Right hindlimb (tissue), 1 donor: ENCODE measurements at regions not wholly inside any gene's neighbourhood (a gene's known extent, or its start where the extent isn't known, plus 50 kb on each side); places are given as distances from the start of the nearest gene placed in this dataset.
"Not testable (repeated sequence)": the region's sequence is repeated elsewhere in the genome, so short reads cannot be mapped to it uniquely, and the experiment has no call there.

Source experiments
- DNase-seq: peaks from one replicate; pipeline ENCODE4 v3.0.0-alpha.2; 2018

DNA sequence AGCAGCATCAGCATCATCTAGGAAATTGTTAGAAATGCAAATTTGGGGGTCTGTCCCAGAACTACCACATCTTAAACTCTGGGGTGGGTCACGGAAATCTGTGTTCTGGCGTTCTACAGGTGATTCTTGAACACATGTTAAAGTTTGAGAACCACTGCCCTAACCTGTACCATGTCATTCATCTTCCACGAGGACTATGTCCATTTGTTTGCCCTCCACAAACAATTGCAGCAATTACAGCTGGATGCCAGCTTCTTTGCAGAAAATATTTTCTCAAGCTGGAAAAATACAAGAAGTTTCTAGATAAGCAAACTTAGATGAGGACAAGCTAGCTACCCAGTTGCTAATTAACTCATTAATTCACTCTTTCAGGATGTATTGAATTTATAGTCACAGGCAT, 54.1 kb downstream of the MAFB start:
- no peak for DNase-seq

DNA sequence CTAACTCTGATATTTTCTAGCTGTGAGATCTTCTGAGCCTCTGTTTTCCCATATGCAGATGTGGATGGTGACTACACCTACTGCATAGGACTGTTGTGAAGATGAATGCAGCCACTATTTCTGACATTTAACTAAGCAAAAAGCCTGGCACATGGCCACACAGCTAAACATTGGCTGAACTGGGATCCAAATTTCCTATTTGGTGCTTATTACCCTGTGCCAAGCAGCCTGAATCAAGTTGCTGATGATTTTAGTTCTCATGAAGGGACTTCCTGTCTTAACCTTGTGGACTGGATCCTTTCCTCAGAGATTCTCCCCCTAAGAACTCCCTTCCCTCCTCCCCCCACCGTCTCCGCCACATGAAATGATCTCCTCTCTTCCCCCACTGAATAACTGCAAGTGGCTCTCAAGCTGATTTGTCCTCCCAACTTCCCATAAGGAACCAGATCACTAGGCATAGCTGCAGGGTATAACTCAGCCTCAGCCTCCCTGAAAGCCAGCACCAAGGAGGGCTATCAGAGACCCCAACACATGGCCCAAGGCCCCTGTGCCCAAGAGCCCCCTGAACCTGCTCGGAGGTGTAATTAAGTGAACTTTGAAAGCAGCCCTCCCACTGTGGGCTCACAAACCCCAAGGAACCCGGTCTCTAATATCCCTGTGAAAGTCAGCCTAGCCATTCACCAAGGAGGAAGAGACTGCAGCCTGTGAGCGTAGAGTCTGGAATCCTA, 55.7 kb downstream of the MAFB start:
- DNase-seq, result no peak

DNA sequence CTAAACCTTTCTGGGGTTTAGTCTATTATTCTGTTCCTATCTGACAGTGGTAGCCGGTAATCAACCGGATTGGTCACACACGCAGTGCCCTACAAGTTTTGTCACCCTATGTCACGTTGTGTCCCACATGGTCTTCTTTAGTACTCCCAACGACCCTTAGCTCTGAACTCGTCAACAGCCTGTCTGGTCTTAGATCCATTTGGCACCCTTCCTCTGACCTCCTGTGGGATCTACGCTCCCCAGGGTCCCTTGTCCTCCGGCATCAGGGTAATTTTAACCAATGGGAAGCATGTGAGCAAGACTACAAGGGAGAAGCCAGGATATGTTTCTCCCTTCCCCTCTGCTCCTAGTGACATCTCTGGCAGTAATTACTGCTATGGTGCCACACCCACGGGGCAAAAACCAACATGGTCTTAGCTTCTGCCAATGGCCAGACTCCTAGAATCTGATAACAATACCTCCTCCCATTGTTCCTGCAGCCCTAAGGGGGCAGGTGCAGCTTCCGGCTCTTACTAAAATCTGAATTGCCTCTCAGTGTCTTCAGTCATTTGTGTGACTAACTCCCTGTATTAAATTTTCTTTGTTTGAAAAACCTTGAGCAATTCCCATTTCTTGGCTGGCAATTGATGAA, 56.6 kb downstream of the MAFB start:
- DNase-seq, result no peak

DNA sequence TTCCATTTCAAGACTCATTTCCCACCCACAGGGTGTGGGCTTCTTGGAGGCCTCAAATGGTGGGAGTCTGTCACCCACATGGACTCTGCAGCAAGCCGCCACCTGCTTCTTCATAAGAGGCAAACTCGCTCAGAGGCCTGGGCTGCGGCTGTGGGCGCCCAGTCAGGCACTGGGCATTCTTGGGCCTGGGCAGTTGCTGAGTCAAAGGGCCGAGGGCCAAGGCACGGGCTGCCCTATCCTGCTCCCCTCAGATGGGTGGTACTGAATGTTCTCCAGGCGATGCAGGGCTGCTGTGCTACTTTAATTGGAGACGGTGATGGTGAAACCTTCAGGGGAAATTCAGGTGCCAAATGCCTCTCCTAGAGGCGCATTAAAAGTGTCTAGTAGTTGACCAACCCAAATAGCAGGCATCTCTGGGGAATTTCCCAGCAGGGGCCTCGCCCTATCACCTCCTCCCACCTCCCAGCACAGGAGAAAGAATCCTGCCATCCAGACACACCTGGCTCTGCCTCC, 57.9 kb downstream of the MAFB start:
- no peak for DNase-seq

DNA sequence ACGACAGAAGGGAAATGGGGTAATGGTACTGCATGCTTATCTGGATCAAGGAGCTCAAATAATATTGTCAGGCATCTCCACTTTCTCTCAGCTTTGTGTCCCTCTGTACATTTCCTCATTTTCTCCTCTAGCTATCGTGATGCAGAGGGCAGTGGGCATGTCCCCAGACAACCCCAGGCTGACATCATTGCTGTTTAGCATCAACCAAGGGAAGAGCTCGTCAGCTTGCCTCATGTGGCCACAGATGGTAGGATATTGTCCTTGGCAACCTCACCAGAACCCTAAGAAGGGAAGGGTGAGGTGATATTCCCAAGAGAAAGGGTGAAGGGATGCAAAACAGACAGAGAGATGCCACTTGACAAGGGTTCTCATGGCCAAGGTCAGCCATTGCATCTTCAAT, 58.3 kb downstream of the MAFB start:
- no peak for DNase-seq

DNA sequence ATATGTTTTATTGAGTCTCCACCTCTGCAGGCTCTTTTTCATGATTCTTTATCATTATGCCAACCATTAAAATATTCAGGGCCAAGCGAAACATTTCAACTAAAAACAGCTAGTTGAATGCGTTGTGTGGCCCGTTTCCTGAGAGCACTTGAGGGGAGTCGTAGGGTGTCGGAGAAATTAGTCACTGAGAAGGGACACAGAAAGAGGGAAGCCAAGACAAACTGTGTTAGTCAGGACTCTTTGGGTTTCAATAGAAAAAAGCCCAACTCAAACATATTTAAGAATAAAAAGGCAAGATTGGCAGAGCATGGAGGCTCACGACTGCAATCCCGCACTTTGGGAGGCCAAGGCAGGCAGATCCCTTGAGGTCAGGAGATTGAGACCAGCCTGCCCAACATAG, 58.9 kb downstream of the MAFB start:
- no peak for DNase-seq

DNA sequence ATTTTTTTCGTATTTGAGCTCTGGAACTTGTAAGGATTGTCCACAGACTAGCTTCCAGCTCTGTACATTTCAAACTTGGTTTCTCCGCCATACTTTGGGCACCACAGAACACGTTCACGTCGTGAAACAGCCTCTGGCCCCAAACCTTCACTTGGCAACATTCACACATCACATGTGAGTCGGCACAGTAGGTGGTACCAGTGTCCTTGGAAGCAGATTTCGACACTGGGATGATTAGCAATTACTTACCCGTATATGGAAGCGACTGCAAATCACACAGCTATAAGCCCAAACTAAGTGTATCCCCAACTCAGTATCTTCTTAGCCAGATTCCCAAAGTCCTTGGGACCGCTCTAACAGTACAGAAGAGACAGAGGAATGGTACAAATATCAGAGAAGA, 60.2 kb downstream of the MAFB start:
- no peak for DNase-seq

DNA sequence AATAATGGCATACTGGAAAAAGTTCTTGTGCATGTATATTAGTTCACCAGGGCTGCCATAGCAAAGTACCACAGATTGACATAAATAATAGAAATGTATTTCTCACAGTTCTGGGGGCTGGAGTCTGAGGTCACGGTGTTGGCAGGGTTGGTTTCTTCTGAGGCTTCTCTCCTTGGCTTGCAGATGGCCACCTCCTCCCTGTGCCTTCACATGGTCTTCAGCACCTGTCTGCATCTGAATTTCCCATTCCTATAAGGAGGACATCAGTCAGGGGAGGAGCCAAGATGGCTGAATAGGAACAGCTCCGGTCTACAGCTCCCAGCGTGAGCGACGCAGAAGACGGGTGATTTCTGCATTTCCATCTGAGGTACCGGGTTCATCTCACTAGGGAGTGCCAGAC, 70.0 kb downstream of the MAFB start:
- DNase-seq, result not testable (repeated sequence)

DNA sequence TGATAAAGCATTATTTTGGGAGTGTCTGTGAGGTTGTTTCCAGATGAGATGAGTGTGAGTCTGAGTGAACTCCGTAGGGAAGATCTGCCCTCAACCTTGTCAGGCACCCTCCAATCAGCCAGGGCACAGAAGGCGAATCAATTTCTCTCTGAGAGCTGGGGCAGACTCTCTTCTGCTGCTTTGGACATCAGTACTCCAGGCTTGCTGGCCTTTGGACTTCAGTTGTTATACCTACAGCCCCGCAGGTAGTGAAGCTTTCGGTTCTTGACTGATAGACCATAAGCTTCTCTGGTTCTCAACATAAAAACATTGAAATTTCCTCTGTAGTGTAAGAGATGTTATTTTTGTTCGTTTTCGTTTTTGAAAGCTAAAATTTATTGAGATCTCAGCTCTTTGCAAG, 71.4 kb downstream of the MAFB start:
- no peak for DNase-seq

DNA sequence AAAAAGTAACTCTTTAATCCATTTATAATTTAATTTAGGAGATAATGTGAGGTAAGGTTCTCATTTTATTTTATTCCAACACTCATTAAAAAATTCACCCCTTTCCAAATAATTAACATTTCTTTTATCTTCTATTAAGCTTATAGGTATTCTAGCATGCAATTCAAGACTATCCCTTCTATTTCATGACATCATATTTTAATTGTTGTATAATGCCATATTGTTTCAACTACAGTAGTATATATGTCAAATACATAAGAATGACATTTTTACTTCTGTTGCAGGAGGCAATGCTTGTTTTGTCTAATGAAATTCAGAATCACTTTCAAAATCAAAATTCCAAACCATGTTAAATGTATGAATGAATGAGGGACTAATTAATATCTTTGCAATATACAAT, 76.2 kb downstream of the MAFB start:
- DNase-seq, result no peak

DNA sequence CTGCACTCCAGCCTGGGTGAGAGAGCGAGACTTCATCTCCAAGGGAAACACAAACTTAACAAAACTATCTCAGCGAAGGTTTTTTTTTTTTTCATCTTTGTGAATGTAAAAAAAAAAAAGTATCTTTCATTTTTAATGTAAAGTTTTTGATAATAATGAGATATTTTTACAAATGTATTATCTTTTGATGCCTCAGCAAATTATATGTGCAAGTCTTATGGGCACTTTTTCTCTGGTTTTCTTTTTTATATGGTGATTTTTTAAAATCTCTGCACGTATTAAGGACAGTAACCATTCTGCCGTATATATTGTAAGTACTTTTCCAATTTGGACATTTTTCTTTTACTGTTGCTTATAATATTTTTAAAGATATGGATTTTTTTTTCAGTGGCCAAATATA, 76.8 kb downstream of the MAFB start:
- no peak for DNase-seq

DNA sequence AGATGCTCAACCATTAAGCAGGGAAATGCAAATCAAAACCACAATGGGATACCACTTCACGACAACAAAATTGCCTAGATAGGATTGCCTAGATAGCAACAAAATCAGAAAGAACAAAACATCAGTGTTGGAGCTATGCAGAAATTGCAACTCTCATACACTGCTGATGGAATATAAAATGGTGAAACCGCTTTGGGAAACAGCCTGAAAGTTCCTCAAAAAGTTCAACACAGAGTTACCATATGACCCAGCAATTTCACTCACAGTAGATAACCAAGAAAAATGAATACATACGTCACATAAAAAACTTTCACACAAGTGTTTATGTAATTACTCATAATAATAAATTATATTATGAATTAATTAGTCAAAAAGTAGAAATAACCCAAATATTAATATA, 78.3 kb downstream of the MAFB start:
- no peak for DNase-seq

DNA sequence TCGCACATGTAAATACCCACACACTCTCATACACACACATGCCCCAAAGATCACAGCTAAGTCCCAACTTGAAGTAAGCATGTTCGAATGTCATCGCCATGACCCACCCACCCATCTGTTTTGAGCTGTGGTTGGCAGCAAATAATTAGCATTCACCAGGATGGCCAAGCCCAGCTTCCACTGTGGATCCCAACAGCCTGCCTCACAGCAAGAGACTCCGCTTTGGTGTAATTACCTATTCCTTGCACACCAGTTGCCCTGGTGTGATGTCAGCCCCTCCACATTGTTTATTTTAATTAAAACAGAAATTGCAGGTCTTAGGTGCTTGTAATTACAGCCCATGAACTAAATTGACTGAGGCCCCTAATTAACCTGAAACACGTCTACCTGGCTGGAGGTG, 81.1 kb downstream of the MAFB start:
- DNase-seq, result no peak

DNA sequence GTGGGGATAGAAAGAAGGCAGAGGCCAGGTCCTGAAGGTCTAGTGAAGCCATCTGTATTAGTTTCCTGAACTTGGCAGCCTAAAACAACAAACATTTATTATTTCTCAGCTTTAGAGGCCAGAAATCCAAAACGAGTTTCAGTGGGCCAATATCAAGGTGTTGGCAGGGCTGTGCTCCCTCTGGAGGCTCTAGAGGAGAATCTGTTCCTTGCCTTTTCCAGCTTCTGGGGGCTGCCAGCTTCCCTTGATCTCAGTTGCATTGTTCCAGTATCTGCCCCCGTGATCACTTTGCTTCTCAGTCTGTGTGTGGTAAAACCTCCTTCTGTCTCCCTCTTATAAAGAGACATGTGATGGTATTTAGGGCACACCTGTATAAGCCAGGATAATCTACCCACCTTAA, 82.4 kb downstream of the MAFB start:
- no peak for DNase-seq

DNA sequence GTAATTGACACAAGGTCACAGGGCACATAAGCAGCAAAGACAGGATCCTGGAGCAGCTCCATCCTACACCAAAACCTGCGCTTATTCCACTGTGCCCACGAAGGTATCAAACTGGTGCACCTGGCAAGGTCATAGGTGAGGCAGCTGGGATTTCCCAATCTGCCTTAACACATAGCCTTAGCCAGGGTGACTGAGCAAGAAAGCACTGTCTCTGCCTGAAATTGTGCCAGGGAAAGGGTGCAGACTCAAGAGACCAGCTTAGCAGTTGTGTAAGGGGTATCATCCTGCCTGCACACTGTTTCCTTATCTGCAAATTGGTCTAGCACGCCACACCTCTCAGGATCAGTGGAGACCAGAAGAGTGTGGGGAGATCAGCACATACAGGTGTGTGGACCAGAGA, 82.8 kb downstream of the MAFB start:
- DNase-seq, result no peak

DNA sequence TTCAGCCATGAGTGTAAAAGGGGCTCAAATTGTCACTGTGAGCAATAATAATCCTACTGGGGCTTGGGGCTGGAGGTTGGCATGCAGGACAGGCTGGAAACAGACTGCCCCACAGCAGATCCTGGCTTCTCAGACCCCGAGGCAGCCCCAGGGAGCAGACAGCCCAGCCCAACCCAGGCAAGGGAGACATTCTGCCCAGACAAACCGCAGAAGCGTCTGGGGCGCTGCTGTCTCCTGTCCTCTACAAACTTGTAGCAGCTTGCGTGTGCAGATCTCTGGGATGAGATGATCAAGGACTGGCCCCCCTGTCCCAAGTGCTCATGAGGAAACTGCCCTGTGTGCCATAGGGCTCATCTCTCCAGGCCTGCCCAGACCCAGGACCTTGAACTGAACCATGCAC, 84.6 kb downstream of the MAFB start:
- no peak for DNase-seq

DNA sequence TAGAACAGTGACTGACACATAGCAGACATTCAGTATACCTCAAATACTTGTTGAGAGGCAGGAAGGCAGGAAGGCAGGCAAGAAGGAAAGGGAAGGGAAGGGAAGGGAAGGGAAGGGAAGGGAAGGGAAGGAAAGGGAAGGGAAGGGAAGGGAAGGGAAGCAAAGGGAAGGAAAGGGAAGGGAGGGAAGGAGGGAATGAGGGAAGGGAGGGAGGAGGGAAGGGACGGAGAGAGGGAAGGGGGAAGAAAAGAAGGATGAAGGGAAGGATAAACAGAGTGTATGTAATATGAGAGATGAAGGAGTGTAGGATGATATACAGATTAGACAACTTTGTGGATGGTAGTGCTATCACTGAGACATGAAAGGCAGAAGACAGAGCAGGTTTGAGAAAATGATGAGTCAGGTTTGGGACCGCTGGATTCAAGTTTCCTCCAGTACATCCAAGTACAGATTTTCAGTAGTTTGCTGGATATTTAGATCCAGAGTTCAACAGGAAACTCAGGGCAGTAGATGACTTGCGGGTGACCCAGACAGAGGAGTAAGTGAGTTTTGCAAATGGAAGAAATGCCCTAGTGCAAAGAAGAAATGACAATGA, 85.9 kb downstream of the MAFB start:
- DNase-seq, result no peak

DNA sequence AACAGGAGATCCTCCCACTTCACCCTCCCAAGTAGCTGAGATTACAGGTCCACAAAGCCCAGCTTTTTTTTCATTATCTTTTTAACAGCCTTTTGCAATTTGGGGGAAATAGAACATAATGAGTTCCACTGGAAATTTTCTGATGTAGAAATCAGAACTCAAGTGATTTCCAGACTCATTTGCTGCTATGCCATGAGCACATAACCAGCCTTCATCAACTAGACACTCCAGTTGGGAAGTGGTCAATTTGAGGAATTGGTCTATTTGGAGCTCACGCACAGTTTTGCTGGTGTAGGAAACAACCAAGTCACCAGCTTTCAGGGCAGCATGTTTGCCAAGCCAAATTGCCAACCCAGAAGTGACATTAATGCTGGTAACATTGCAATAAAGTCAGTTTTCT, 86.7 kb downstream of the MAFB start:
- DNase-seq, result no peak

DNA sequence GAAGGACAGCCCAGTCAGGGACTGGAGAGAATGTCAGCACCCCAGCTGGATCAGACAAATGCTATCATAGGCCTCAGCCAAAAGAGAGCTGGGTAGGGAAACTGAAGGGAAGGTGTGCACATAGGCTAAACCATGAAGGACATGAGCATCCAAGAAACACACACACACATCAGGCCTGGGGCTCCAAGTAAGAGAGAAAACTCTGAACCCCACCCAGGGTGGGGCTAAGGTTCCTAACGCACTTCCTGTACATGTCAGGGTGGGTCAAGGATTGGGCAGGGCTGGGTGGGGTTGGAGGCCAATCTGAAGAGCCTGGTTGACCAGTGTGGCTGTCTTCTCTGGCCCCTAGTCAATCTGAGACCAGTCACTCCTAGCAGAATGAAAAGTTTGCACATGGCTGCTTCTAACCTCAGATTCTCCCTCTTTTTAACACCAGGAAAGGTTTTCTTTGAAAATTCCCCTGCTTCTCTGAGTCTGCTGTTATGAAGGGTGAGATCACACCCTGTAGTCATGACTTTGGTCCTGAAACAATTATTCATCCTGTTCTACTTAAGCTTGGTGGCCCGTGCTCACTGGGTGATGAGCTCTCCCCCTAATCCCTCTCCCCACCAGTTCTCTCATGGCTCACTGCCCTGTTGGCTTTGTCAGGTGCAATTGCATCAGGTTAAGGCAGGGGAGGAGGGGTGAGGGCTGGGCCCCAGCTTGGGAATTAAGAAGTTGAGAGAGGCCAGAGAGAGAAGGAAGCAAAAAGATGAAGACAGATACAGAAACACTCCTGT, 88.4 kb downstream of the MAFB start:
- DNase-seq, result no peak

DNA sequence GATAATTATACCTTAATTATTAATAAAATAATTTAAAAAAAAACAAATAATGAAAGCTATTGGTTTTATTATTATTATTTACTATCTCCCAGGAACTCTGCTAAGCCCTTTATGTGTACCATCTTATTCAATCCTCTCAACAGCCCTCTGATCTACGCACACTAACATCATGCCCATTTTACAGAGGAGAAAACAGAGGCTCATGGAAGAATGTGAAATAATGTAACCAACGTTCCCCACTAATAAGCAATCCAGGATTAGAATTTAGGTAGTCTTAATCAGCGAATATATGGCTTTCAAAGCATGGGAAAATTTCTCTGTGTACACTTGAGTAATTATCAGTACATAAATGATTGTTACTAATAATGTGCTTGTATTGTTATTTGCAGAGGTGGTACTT, 89.0 kb downstream of the MAFB start:
- DNase-seq, result no peak

DNA sequence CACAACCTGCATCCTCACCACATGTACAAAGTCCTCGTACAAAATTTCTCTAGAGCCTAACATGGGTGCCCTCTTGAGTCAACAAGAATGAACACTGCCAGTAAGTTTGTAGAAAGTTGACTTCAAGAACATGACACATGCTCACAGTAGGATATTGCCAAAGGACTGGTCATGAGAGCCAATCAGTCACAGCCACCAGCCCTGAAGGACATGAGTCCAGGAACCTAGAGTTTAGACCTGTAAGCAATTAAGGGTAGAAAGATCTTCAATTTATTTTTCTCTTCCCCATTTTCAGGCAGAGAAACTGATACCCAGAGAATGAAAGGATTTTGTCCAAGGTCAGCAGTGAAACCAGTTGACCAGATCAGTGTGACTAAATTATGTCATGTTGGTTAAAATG, 96.1 kb downstream of the MAFB start:
- DNase-seq, result no peak

DNA sequence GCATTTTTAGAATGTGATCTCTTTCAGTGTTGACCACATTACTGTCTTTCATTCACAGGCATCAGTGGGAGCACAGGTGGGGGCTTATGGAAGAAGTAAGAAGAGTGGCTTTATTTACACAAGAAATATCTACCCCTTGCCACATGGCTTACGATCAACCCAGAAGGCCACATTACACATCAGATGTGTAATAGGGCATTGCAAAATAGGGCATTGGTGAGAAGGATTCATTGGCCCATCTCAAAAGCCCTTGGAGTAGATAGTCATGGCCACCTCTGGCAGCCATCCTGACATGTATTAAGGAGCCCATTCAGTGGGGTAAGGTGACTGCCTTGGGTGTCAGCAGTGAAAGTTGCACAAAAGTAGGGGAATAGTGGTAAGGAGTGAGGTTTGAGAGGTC, 97.5 kb downstream of the MAFB start:
- DNase-seq, result no peak

DNA sequence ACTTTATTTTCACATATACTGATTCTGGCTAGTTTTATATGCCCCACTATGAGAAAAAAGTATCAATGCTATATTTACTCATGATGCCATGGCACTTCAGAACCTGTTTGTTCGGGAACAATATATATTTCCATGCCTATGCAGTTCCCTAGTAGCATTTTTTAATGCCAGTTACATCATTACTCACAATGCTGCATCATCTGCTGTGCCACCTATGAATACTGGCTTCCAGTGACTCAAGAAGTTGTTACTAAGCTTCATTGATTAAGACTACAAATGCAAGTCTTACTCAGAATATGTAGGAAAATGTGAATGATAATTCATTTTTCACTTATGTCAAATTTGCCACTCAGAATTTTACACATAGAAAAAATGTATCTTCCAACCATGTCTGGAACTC, 97.9 kb downstream of the MAFB start:
- DNase-seq, result no peak

DNA sequence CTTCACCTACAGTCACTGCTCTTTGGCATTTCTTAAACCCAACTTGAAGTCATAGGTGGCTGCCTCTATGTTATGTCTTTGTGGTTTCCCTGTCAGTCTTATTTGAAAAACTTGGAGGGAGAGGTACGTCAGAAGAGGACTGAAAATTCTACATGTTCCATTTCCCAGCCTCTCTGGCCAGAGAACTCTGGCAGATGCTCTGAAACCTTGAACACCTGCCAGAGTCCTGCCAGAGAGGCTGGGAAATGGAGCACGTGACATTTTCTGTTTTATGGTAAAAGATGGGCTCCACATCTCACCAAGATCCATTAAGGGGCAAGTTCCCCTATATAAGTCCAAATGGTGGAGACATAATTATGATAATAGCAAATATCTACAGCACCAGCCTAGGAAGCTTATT, 99.5 kb downstream of the MAFB start:
- DNase-seq, result no peak
